Keratinocyte (primary cell): ENCODE measurements at regions not wholly inside any gene's neighbourhood (a gene's known extent, or its start where the extent isn't known, plus 50 kb on each side); places are given as distances from the start of the nearest gene placed in this dataset.

Experiments
- DNase-seq: peaks from one replicate; pipeline ENCODE4 v3.0.0-alpha.2; 2011; ENCODE audit warnings: low read depth, missing footprints, low spot score
- FAIRE-seq: peaks from 2 replicates; lab custom pipeline; 2011; peaks lifted over from hg19 to GRCh38; lab: Jason Lieb, UNC
- H2AFZ ChIP-seq: 2 replicates; pipeline ENCODE4 v1.6.0; 2012; ENCODE audit warnings: low read length, control low read depth, inconsistent platforms; ENCODE audit not compliant: control insufficient read depth
- H3K27ac ChIP-seq: 2 replicates; pipeline ENCODE4 v1.5.1; 2011; ENCODE audit warnings: low read length; ENCODE audit not compliant: control insufficient read depth, insufficient read depth
- H3K27me3 ChIP-seq: 3 replicates; pipeline ENCODE4 v1.6.0; 2011; ENCODE audit warnings: low read length; ENCODE audit not compliant: control insufficient read depth, insufficient read depth; ENCODE audit errors: extremely low read depth
- H3K36me3 ChIP-seq, 2 experiments: 2 replicates in 1 of 2; 3 replicates in 1 of 2; pipeline ENCODE4 v1.5.1; 2011; ENCODE audit warnings: low read length in 2 of 2, mild to moderate bottlenecking in 1 of 2; ENCODE audit not compliant: control insufficient read depth in 2 of 2, insufficient read depth in 2 of 2; ENCODE audit errors: extremely low read depth in 1 of 2
- H3K4me1 ChIP-seq: 3 replicates; pipeline ENCODE4 v1.5.1; 2011; ENCODE audit warnings: low read length; ENCODE audit not compliant: control insufficient read depth, insufficient read depth; ENCODE audit errors: extremely low read depth
- H3K4me2 ChIP-seq: 3 replicates; pipeline ENCODE4 v1.6.0; 2011; ENCODE audit warnings: low read depth, low read length; ENCODE audit not compliant: control insufficient read depth, insufficient read depth; ENCODE audit errors: extremely low read depth
- H3K4me3 ChIP-seq, 3 experiments: fragments of 200-600 bp in 1 of 3; sonication (generic) in 1 of 3; 2 replicates in 2 of 3; 3 replicates in 1 of 3; pipeline ENCODE4 v1.5.1; 2011 to 2016; ENCODE audit warnings: low read length in 3 of 3, mild to moderate bottlenecking in 3 of 3, control low read depth in 2 of 3, inconsistent platforms in 1 of 3, low read depth in 1 of 3, mixed read lengths in 1 of 3, mixed run types in 1 of 3, moderate library complexity in 1 of 3; ENCODE audit not compliant: control insufficient read depth in 2 of 3, insufficient read depth in 2 of 3; ENCODE audit errors: extremely low read depth in 1 of 3
- H3K79me2 ChIP-seq: 2 replicates; pipeline ENCODE4 v1.6.0; 2012; ENCODE audit warnings: low read length; ENCODE audit not compliant: control insufficient read depth, insufficient read depth
- H3K9ac ChIP-seq: 3 replicates; pipeline ENCODE4 v1.6.0; 2011; ENCODE audit warnings: low read length; ENCODE audit not compliant: control insufficient read depth, insufficient read depth; ENCODE audit errors: extremely low read depth
- H3K9me1 ChIP-seq: 3 replicates; pipeline ENCODE4 v1.6.0; 2011; ENCODE audit warnings: low read length; ENCODE audit not compliant: control insufficient read depth, insufficient read depth; ENCODE audit errors: extremely low read depth
- H3K9me3 ChIP-seq: 2 replicates; pipeline ENCODE4 v1.5.1; 2012; ENCODE audit warnings: low read depth, low read length; ENCODE audit not compliant: control insufficient read depth
- H4K20me1 ChIP-seq: 3 replicates; pipeline ENCODE4 v1.6.0; 2011; ENCODE audit warnings: low read length; ENCODE audit not compliant: control insufficient read depth, insufficient read depth; ENCODE audit errors: extremely low read depth
- EZH2 ChIP-seq: IDR thresholded peaks from one replicate; pipeline ENCODE4 v1.6.1; 2012; ENCODE audit warnings: inconsistent platforms, mild to moderate bottlenecking, low read length, moderate library complexity
- dilution Hi-C: fragments of 300-500 bp; cut with MboI; formaldehyde crosslinking; loops from one replicate; pipeline ENCODE4 v1.7.0; 2020; ENCODE audit warnings: low sequenced_read_pairs; ENCODE audit not compliant: extremely low pct_ligation_motif_present
- TF ChIP-seq, protein P1 (sequence below), 3 experiments: IDR thresholded peaks in 1 of 3; conservative IDR thresholded peaks in 1 of 3; optimal IDR thresholded peaks in 1 of 3; 2 replicates in 2 of 3; 3 replicates in 1 of 3; pipeline versions ENCODE3 to v1.5.1; 2011; ENCODE audit warnings: low read length in 3 of 3, mild to moderate bottlenecking in 3 of 3, moderate library complexity in 2 of 3, control low read depth in 1 of 3, inconsistent platforms in 1 of 3; ENCODE audit not compliant: insufficient read depth in 2 of 3; ENCODE audit errors: extremely low read depth in 1 of 3

DNA sequence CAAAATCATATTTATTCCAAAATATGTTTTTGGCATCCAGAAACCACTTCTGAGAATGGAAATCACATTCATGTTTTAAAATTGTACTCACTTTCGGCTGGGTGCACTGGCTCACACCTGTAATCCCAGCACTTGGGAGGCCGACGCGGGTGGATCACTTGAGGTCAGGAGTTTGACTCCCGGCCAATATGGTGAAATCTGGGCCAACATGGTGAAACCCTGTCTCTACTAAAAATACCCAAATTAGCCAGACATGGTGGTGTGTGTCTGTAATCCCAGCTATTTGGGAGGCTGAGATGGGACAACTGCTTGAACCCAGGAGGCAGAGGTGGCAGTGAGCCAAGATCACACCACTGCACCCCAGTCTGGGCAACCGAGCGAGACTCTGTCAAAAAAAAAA, 580.7 kb downstream of the MAFB start:
- no peak overlapping the region for H3K27ac ChIP-seq
- no peaks in the 10 kb centered on the region for H3K9me3 ChIP-seq
- no peak for FAIRE-seq
- no peak for DNase-seq
- no peaks in the 10 kb centered on the region for H3K36me3 ChIP-seq
- no peak overlapping the region for H3K4me3 ChIP-seq
- H3K4me2 ChIP-seq, result no peak overlapping the region
- no peaks in the 10 kb centered on the region for H3K9me1 ChIP-seq
- no peak overlapping the region for H2AFZ ChIP-seq
- no peaks in the 10 kb centered on the region for H3K27me3 ChIP-seq
- H4K20me1 ChIP-seq, result no peaks in the 10 kb centered on the region
- no peaks in the 10 kb centered on the region for H3K79me2 ChIP-seq
- H3K9ac ChIP-seq, result no peak overlapping the region
- dilution Hi-C loops, result no loop called here
- TF ChIP-seq, protein P1, sequence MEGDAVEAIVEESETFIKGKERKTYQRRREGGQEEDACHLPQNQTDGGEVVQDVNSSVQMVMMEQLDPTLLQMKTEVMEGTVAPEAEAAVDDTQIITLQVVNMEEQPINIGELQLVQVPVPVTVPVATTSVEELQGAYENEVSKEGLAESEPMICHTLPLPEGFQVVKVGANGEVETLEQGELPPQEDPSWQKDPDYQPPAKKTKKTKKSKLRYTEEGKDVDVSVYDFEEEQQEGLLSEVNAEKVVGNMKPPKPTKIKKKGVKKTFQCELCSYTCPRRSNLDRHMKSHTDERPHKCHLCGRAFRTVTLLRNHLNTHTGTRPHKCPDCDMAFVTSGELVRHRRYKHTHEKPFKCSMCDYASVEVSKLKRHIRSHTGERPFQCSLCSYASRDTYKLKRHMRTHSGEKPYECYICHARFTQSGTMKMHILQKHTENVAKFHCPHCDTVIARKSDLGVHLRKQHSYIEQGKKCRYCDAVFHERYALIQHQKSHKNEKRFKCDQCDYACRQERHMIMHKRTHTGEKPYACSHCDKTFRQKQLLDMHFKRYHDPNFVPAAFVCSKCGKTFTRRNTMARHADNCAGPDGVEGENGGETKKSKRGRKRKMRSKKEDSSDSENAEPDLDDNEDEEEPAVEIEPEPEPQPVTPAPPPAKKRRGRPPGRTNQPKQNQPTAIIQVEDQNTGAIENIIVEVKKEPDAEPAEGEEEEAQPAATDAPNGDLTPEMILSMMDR (optimal IDR thresholded peaks at IDR 0.05 in 1 of 3, IDR thresholded peaks at IDR 0.05 in 1 of 3, conservative IDR thresholded peaks at IDR 0.05 in 1 of 3; ENCODE audit: extremely low read depth in 1 of 3, insufficient read depth in 2 of 3, low read length in 3 of 3), result no peak
- H3K4me1 ChIP-seq, result no peaks in the 10 kb centered on the region

DNA sequence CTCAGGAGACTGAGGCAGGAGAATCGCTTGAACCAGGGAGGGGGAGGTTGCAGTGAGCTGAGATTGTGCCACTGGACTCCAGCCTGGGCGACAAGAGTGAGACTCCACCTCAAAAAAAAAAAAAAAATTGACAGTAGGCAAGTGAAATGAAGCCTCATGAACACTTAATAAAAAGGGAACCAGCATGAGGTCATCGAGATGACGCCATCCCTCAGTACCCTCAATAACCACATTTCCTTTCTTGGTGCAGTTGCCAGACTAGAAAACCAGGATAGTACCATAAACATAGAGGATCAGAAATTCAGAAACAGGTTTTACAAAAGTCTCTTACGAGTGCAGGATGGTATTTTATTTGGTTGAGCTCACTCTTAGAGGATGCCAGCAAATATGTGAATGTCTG, 584.1 kb downstream of the MAFB start:
- Histone ChIP-seq H3K4me1 (no peaks in the 10 kb centered on the region), H2AFZ (no peak overlapping the region), H3K36me3 (no peaks in the 10 kb centered on the region), H3K27me3 (no peaks in the 10 kb centered on the region), H3K79me2 (no peaks in the 10 kb centered on the region), H3K4me3 (no peak overlapping the region), H4K20me1 (no peaks in the 10 kb centered on the region), H3K9ac (no peak overlapping the region), H3K9me1 (no peaks in the 10 kb centered on the region), H3K27ac (no peak overlapping the region), H3K9me3 (no peaks in the 10 kb centered on the region), H3K4me2 (no peak overlapping the region)
- dilution Hi-C loops, result no loop called here
- FAIRE-seq (no peak), DNase-seq (no peak)
- TF ChIP-seq, protein P1 (optimal IDR thresholded peaks at IDR 0.05 in 1 of 3, IDR thresholded peaks at IDR 0.05 in 1 of 3, conservative IDR thresholded peaks at IDR 0.05 in 1 of 3; ENCODE audit: extremely low read depth in 1 of 3, insufficient read depth in 2 of 3, low read length in 3 of 3), result no peak
- no peak for TF ChIP-seq EZH2
